SKM-1 (cell line): ENCODE measurements at regions not wholly inside any gene's neighbourhood (a gene's known extent, or its start where the extent isn't known, plus 50 kb on each side); places are given as distances from the start of the nearest gene placed in this dataset.
"Not testable (repeated sequence)": the region's sequence is repeated elsewhere in the genome, so short reads cannot be mapped to it uniquely, and the experiment has no call there.

Experiments used
- DNase-seq: peaks from one replicate; lab custom pipeline; 2025; ENCODE audit not compliant: unreplicated experiment; lab: John Stamatoyannopoulos, UW

DNA sequence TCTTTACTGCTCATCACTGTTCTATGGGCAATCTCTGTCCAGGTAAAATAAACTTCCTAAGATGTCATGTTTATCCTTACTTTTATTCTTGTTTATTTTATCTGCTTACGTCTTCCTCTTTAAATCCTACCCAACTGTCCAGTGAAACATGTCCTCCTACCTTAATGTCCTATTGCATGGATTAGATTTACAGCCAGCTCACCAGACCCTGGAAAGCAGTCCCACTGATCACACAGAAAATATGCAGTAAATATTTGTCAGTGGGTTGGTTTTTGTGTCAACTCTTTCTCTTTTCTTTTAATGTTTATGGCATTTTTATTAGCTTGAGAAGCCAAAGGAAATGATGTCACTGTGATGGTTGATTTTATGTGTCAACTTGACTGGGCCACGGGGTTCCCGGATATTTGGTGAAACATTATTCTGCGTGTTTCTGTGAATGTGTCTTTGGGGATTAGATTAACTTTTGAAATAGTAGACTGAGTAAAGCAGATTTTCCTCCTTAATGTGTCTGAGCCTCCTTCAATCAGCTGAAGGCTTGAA is 258.3 kb downstream of the SRGAP2C start:
- no peak for DNase-seq

DNA sequence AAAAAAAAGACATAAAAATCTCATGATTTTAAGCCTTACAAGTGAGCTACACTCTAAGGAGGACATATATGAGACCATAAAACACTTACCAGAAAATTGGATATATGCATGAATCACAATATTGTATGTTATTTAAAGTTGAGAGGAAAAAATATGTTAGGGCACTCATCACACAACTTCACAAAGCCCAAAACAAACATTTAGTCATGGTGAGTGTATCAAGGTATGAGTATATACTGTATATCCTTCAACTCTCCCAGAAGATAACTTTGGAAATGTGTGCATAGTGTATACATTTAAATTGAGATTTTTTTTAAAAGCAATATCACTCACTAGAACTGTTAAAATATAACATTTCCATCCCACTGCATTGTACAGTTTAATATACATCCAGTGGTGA is 259.3 kb downstream of the SRGAP2C start:
- DNase-seq, result no peak

DNA sequence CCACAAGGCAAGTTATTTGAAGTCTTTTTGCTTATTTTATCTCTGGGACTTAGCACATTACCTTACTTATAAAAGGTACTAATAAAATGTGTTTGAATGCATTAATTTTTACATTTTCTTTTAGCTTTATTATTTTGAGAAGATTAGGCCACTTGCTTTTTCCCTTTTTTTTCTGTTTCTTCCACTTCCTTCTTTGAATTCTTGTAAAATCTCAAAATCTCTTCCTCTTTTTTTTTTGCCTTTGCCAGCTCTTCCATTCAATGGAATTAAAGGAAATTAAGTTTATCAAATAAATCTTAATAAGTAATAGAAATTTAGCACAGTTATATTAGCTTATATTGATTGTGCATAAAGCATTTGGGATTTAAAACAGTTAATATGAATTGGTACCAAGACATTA is 260.9 kb downstream of the SRGAP2C start:
- no peak for DNase-seq

DNA sequence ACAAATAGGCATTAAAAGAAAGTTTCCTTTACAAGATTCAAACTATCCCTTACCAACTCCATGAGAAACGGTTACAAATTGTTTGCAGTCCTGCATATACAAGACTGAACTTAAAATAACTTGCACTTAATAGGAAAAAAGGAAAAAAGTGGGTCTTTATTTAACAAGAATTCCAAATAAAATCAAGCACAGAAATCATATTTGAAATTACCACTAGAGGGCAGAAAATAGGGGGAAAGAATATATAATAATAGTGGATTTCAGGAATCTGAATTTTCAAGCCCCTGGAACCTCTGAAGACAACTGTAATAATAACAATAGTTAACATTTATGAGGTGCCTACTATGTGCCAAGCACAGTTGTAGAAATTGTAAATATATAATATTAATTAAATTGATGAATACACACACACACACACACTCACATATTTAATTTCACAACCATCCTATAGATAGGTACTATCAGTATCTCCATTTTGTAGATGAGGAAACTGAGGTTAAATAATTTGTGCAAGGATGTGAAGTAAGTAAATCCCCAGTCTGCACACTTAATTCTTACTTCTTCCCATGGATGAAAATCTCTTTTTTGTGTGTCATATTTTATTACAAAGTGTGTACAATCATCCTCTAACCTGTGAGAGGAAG is 262.6 kb downstream of the SRGAP2C start:
- DNase-seq, result not testable (repeated sequence)

DNA sequence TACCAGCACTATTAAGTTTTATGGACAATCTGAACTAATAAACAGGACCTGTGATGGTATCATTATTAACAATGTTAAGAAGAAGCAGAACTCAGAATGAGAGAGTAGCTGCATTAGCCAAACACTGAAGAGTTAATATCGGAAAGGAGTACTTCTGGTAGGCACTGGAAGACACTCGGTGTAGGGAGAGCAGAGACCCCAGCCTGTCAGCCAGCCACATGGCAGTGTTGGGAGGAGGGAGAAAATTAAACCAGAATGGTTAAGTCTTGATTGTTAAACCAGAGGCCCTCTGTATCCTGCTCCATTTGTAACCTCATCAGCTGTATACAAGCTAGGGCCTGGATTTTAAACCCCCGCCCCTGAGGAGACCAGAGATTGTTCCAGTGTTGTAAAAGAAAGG is 263.3 kb downstream of the SRGAP2C start:
- not testable (repeated sequence) for DNase-seq

DNA sequence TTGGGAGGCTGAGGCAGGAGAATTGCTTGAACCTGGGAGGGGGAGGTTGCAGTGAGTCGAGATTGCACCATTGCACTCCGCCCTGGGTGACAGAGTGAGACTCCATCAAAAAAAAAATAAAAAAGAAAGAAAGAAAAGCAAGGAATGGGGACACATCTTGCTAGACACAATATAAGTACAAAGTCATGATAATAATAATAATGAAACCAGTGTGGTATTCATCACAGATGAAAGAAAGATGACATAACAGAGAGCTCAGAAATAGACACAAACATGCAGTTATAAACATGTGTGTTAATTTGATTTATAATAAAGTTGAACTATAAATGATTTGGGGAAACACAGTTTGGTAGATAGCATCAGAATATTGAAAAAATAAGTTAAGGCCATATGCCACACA is 264.1 kb downstream of the SRGAP2C start:
- DNase-seq, result no peak

DNA sequence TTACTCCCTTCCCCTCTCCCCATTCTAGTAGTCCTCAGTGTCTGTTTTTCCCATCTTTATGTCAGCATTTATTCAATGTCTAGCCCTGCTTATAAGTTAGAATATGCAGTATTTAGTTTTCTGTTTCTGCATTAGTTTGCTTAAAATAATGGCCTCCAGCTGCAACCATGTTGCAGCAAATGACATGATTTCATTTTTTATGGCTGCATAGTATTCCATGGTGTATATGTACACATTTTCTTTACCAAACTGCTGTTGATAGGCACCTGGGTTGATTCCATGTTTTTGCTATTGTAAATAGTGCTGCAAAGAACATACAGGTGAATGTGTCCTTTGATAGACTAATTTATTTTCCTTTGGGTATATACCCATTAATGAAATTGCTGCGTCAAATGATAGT is 267.7 kb downstream of the SRGAP2C start:
- DNase-seq, result no peak

DNA sequence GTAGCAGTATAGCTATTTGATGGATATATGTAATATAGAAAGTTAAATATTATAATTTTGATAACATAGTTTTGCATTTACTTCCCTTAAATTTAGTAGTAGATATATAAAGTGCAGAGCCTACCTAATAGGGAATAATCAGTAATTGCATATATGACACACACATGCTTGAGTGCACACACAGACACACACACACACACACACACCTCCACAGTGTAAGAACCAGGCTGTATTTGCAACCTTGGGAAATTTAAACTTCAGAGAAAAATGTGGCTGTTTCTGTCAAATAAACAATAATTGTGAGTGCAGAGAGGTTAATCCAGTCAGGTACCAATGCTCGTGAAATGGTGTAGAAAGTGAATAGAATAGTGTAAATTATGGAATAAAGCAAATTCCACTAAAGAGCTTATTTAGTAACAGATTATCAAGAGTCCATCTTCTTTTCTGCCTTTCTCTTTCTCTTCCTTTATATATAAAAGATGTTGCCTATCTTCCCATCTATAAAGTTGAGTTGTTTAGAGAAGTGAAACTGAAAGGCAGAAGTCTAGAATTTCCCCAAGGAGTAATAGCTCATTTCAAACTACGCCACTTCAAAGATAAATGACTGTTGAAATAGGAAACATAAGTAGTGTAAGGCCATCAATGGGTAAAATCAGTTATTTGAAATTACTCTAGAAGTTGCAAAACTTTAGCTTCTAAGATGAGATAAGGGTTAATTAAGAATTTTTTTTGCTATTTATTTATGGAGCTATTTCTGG is 273.7 kb downstream of the SRGAP2C start:
- peak; percentile 25 for DNase-seq

DNA sequence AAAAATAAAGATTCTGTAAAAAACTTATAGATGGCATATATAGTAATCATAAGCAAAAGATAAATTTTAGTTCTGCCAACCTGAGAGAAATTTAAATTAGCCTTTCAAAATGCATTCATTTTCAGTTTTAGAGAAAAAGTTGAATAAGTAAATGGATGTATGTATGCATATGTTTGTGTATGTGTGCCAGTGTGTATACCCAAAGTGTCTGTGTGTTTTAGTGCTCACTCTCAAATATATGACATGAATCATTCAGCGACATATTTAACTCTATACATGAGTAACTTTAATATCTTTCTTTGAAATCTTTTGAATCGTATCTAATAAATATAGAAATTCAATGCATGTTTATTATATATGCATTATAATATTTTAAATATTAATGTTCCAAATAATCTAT is 274.5 kb downstream of the SRGAP2C start:
- DNase-seq, result no peak

DNA sequence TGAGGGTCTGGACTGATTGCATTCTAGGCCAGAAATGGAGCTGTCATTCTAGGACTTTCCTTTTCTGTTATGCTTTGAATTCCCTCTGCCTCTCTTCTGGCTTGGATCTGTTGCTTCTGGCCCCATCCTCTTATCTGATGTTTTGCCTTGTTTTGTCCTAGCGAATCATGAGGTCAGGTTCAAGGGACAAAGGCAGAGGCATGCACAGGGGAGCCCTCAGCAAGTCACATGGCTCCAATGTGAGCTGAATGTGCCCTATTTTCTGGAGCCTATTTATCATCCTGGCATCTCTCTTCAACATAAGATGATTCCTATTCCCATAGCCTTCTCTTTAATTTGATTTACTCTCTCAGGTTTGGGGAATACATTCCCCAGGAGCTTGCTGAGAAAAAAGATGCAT is 284.6 kb downstream of the SRGAP2C start:
- DNase-seq, result not testable (repeated sequence)

DNA sequence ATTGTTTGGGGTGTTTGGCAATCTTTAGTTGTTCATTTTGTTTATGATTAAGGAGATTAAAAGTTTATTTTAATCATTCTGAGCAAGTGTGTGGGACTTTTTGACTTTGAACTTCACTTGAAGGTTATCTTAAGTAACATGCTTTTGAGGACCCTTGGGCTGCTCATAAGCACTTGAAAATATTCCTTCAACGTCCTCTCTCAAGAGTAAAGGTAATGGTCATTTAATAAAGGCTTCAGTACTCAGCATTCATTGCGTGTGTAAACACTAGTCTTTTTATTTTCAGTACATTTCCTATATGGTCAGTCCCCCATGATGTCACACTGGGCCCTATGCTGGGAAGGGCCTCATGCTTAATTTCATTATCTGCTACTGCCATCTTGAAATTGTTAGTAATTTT is 285.6 kb downstream of the SRGAP2C start:
- not testable (repeated sequence) for DNase-seq

DNA sequence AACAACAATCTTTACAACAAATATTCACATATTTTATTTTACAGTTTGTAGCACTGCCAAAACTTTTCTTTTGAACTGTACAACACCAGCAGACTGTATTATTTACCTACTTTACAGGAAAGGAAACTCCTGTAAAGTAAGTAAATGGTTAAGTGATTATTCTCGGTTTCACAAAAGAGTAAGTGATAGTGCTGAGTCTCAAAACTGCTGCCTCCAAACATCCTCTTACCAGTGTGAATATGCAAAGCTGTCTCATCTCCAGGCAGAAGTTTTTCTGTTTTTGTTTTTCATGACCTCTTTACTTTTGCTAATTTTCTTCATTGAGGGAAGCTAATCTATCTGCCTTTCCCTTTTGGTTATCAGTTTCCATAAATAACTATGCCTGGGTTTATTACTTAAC is 286.7 kb downstream of the SRGAP2C start:
- no peak for DNase-seq

DNA sequence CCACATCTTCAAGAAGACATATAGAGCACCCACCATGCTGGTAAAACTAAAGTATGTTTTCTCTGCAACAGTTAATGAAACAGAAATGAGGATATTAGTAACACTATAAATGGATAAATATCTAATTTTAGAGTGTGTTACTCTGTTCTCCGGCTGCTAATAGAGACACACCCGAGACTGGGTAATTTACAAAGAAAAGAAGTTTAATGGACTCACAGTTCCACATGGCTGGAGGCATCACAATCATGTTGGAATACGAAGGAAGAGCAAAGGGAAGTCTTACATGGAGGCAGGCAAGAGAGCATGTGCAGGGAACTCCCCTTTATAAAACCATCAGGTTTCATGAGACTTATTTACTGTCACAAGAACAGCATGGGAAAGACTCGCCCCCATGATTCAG is 287.2 kb downstream of the SRGAP2C start:
- DNase-seq, result no peak

DNA sequence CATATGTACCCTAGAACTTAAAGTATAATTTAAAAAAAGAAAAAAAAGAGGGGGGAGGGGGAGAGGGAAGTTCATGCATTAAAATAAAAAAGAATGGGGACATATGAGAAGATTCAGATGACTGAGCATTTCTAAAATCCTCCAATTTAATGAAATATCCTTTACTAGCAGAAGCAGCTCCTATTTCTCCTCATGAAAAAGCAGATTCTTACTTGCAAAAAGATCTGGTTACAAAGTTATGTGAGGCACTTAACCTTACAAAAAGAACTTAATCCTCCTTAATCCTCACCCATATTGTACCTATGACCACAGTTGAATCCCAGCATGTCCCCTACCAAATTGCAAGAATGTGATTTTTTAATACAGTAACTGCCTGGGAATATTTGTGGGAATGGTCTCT is 298.5 kb downstream of the SRGAP2C start:
- no peak for DNase-seq

DNA sequence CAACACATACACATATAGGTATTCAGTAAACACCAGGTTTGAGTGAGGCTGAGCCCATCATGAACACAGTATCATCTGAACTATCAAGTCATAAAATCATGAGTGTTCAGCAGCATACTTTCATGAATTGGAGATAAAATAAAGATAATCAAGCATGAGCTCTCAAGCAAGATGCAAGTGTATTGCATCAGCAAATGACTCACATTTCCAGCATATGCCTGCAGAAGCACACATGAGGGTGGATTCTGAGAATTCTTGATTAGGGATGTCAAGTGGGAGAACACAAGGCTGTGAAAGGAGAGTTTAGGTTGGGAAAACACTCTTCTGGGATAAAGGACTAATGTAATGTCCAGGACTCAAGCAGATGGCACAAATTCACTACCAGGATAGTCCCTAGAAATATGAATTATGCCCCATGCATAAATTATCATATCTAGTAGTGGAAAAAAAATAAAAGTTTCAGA is 299.2 kb downstream of the SRGAP2C start:
- no peak for DNase-seq

DNA sequence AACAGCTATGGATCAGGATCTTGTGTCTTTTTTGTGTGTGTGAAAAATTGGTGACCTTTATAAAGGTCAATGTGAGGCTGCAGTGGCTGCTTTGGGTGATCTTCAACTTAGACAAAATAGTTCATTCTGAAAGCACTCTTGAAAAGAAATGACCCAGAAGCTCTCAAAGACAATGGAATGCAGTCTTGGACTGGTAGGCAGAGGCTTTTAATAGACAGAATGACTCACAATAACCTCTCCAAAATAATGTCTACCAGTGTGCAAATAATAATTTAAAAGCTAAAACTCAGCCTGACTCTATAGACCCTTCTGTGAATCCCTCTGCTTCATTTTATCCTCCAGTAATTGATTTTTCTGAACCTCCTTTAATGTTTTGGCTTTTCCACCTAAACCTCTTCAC is 310.0 kb downstream of the SRGAP2C start:
- DNase-seq, result not testable (repeated sequence)

DNA sequence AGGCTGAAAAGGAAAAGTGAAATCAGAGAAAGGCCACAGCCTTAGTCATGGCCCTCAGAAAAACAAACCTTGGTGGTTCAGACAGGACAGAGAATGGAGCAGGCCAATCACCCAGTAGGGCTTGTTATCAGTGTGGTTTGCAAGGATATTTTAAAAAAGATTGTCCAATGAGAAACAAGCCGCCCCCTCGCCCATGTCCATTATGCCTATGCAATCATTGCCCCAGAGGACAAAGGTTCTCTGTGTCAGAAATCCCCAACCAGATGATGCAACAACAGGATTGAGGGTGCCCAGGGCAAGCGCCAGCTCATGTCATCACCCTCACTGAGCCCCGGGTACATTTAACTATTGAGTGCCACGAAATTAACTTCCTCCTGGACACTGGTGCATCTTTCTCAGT is 326.7 kb downstream of the SRGAP2C start:
- peak; percentile 34 for DNase-seq

DNA sequence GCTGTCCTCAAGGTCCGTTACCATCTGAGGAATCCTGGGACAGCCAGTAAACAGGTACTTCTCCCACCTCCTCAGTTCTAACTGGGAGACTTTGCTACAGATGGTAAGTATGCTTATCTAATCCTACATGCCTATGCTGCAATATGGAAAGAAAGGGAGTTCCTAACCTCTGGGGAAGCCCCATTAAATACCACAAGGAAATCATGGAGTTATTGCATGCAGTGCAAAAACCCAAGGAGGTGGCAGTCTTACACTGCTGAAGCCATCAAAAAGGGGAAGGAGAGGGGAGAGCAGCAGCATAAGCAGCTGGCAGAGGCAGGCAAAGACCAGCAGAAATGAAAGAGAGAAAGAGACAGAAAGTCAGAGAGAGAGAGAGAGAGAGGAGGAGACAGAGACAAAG is 327.1 kb downstream of the SRGAP2C start:
- not testable (repeated sequence) for DNase-seq

DNA sequence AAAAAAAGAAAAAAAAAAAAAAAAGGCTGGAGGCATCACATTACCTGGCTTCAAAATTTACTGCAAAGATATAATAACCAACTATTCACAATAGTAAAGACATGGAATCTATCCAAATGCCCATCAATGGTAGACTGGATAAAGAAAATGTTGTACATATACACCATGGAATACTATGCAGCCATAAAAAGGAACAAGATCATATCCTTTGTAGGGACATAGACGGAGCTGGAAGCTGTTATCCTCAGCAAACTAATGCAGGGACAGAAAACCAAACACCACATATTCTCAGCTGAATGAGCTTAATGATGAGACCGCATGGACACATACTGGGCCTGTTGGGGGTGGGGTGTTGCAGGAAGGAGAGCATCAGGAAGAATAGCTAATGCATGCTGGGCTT is 330.5 kb downstream of the SRGAP2C start:
- no peak for DNase-seq

DNA sequence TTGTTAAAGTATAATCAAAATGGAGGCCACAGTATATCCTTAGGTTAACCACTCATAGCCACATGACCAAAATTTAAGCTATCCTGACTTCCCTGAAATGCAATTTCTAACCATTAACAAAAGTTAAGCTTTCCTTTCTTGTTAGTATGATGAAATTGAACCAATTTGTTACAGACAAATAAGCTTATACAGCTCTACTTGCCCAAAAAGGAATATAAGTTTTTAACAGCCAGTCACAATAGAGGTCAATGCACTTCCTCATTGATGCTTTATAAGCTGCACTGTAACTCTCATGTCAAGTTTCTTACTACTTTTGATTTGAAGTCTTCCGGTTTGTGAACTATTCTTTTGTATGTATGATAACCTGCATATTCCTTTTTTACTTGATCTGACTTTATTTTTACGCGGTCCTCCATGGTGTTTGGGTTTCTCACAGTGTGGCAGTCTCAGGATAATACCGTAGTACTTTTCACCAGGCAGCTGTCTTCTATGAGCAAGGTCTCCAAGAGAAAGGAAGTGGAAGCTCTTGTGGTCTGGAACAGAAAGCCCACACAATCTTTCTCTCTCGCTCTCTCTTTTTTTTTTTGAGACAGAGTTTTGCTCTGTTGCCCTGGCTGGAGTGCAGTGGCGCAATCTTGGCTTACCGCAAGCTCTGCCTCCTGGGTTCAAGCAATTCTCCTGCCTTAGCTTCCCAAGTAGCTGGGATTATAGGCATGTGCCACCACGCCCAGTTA is 331.6 kb downstream of the SRGAP2C start:
- peak; percentile 52 for DNase-seq

DNA sequence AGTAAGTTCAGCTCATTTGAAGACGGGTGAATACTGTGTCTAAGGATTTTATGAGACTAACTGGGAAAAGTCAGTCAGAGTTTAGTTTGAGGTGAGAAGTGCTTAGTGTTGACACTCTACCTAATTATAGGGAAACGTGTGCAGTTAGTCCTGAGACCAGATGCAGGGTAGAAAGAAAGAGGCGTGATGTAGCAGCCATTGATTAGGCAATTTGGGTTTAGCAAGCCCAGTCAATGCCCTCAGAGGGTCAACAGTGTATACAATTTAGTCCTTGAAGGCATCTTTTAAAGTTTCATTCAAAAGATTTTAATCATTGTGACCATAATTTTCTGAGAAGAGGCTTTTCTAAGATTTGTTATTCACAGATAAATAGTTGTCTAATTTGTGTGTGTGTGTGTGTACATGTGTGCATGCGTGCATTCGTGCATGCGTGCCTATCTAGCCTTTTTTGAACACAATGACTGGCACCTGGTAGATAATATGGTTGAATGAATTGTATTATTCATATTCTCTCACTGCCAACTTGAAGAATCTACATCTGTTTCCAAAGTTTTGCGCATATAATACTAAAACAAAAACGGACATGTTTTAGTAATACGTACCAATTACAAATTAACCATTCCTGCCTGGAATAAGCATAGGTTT is 332.9 kb downstream of the SRGAP2C start:
- no peak for DNase-seq
